H1 (cell line): ENCODE measurements at regions not wholly inside any gene's neighbourhood (a gene's known extent, or its start where the extent isn't known, plus 50 kb on each side); places are given as distances from the start of the nearest gene placed in this dataset.

Source experiments
- CBX5 ChIP-seq: fragments of 300-800, 300-1000 bp; sonication (generic); IDR thresholded peaks from 2 replicates; pipeline ENCODE4 v1.7.1; 2016; ENCODE audit warnings: antibody characterized with exemption, low read length, low read depth
- CBX8 ChIP-seq: fragments of 300-800, 300-1000 bp; sonication (generic); IDR thresholded peaks from 2 replicates; pipeline ENCODE4 v1.7.1; 2016; ENCODE audit warnings: low read depth, low read length, borderline replicate concordance
- CHD7 ChIP-seq: fragments of 300-600 bp; sonication (generic); IDR thresholded peaks from 2 replicates; pipeline ENCODE4 v1.7.1; 2012; ENCODE audit warnings: low read length, moderate library complexity, mild to moderate bottlenecking, inconsistent platforms; ENCODE audit not compliant: insufficient replicate concordance
- EZH2 ChIP-seq: fragments of 200-600 bp; sonication (generic); IDR thresholded peaks from 2 replicates; pipeline ENCODE4 v1.7.1; 2012; ENCODE audit warnings: low read depth, mild to moderate bottlenecking, moderate library complexity, low read length, inconsistent platforms; ENCODE audit not compliant: severe bottlenecking
- HDAC6 ChIP-seq: IDR thresholded peaks from one replicate; pipeline ENCODE4 v1.7.1; 2012; ENCODE audit warnings: low read depth, mild to moderate bottlenecking, inconsistent platforms, low read length, moderate library complexity
- KDM4A ChIP-seq: IDR thresholded peaks from one replicate; pipeline ENCODE4 v1.7.1; 2012; ENCODE audit warnings: low read depth, mild to moderate bottlenecking, moderate library complexity, low read length, inconsistent platforms; ENCODE audit not compliant: severe bottlenecking
- PHF8 ChIP-seq: fragments of 200-600 bp; sonication (generic); conservative IDR thresholded peaks from 2 replicates; pipeline ENCODE4 v1.7.1; 2012; ENCODE audit warnings: low read depth, mild to moderate bottlenecking, inconsistent platforms, low read length, moderate library complexity
- USF2 ChIP-seq: IDR thresholded peaks from 2 replicates; pipeline ENCODE4 v1.6.1; 2011; ENCODE audit warnings: low read length, improper control_type of control experiment

- TF ChIP-seq CHD7: no peak
- TF ChIP-seq USF2: no peak
- no peak for TF ChIP-seq CBX8
- TF ChIP-seq EZH2: no peak
- TF ChIP-seq CBX5: no peak
- TF ChIP-seq PHF8: no peak
- no peak for TF ChIP-seq HDAC6
- TF ChIP-seq KDM4A: no peak
These were observed 95.1 kb upstream of the F3 start (continued) for GRCh38 chr1:94636624-94637023.
